K562 (cell line): ENCODE measurements at regions not wholly inside any gene's neighbourhood (a gene's known extent, or its start where the extent isn't known, plus 50 kb on each side); places are given as distances from the start of the nearest gene placed in this dataset.

ENCODE experiments used
- CTCF ChIP-seq, 3 experiments: IDR thresholded peaks in 2 of 3; conservative IDR thresholded peaks in 1 of 3; 2 replicates each; pipeline ENCODE4 v1.5.1; 2011 to 2012; ENCODE audit warnings: low read length in 3 of 3, mild to moderate bottlenecking in 3 of 3, control low read depth in 2 of 3, improper control_type of control experiment in 1 of 3, inconsistent platforms in 1 of 3, low read depth in 1 of 3, mixed read lengths in 1 of 3, moderate library complexity in 1 of 3; ENCODE audit not compliant: insufficient read depth in 2 of 3
- CXXC5 ChIP-seq: fragments of 250-450 bp; sonication (Bioruptor Pico); IDR thresholded peaks from 2 replicates; pipeline ENCODE4 v1.8.0; 2022; ENCODE audit warnings: inconsistent platforms, mild to moderate bottlenecking, moderate library complexity
- EZH2 ChIP-seq: IDR thresholded peaks from 2 replicates; pipeline ENCODE4 v1.6.1; 2012; ENCODE audit warnings: low read depth, mild to moderate bottlenecking, inconsistent platforms, low read length, borderline replicate concordance
- ILF3 ChIP-seq: fragments of 450-650 bp; IDR thresholded peaks from 2 replicates; pipeline ENCODE4 v1.6.1; 2018; ENCODE audit warnings: antibody characterized with exemption, mild to moderate bottlenecking, moderate library complexity, borderline replicate concordance
- KLF16 ChIP-seq: IDR thresholded peaks from 2 replicates; pipeline ENCODE4 v1.6.1; 2016; ENCODE audit warnings: antibody characterized with exemption
- NRF1 ChIP-seq, 2 experiments: fragments of 450-650 bp; IDR thresholded peaks in 1 of 2; conservative IDR thresholded peaks in 1 of 2; 2 replicates each; pipeline ENCODE4 v1.6.1; 2014; ENCODE audit warnings: mild to moderate bottlenecking in 2 of 2
- RBM25 ChIP-seq: fragments of 200-400 bp; formaldehyde crosslinking; IDR thresholded peaks from 2 replicates; pipeline ENCODE4 v1.6.1; 2018; ENCODE audit warnings: low read length, low read depth, moderate library complexity; ENCODE audit not compliant: severe bottlenecking
- RCOR1 ChIP-seq, 2 experiments: IDR thresholded peaks; 2 replicates each; pipeline ENCODE4 v1.6.1; 2012; ENCODE audit warnings: low read depth in 2 of 2, low read length in 2 of 2, borderline replicate concordance in 1 of 2, improper control_type of control experiment in 1 of 2
- REST ChIP-seq, 2 experiments: fragments of 450-650 bp; formaldehyde crosslinking in 1 of 2; IDR thresholded peaks; 2 replicates each; pipeline versions ENCODE4 v1.4.0 to v1.6.1; 2014 to 2020; ENCODE audit warnings: mild to moderate bottlenecking in 2 of 2, borderline replicate concordance in 1 of 2, low read depth in 1 of 2
- SAP30 ChIP-seq: fragments of 200-600 bp; sonication (generic); IDR thresholded peaks from 2 replicates; pipeline ENCODE4 v1.6.1; 2012; ENCODE audit warnings: borderline replicate concordance, low read depth, mild to moderate bottlenecking, moderate library complexity, low read length, control low read depth, inconsistent platforms; ENCODE audit not compliant: insufficient read depth, poor library complexity, severe bottlenecking
- TCF7L2 ChIP-seq: fragments of 150-350 bp; IDR thresholded peaks from 2 replicates; pipeline ENCODE4 v1.6.1; 2016; ENCODE audit warnings: low read depth, mild to moderate bottlenecking, low read length, moderate library complexity
- ZKSCAN1 ChIP-seq: fragments of 150-350 bp; IDR thresholded peaks from 2 replicates; pipeline ENCODE4 v1.6.1; 2016; ENCODE audit warnings: low read depth, low read length
- TF ChIP-seq, protein P1 (sequence below): fragments of 150-350 bp; IDR thresholded peaks from 2 replicates; pipeline ENCODE4 v1.6.1; 2014; ENCODE audit warnings: low read depth, mild to moderate bottlenecking, low read length, borderline replicate concordance

- no peak for TF ChIP-seq RCOR1 (IDR thresholded peaks at IDR 0.05; ENCODE audit: borderline replicate concordance in 1 of 2, low read depth in 2 of 2, low read length in 2 of 2)
- TF ChIP-seq CTCF (IDR thresholded peaks at IDR 0.05 in 2 of 3, conservative IDR thresholded peaks at IDR 0.05 in 1 of 3; ENCODE audit: insufficient read depth in 2 of 3, low read depth in 1 of 3, low read length in 3 of 3): no peak
- no peak for TF ChIP-seq ILF3
- TF ChIP-seq RBM25: no peak
- TF ChIP-seq, protein P1, sequence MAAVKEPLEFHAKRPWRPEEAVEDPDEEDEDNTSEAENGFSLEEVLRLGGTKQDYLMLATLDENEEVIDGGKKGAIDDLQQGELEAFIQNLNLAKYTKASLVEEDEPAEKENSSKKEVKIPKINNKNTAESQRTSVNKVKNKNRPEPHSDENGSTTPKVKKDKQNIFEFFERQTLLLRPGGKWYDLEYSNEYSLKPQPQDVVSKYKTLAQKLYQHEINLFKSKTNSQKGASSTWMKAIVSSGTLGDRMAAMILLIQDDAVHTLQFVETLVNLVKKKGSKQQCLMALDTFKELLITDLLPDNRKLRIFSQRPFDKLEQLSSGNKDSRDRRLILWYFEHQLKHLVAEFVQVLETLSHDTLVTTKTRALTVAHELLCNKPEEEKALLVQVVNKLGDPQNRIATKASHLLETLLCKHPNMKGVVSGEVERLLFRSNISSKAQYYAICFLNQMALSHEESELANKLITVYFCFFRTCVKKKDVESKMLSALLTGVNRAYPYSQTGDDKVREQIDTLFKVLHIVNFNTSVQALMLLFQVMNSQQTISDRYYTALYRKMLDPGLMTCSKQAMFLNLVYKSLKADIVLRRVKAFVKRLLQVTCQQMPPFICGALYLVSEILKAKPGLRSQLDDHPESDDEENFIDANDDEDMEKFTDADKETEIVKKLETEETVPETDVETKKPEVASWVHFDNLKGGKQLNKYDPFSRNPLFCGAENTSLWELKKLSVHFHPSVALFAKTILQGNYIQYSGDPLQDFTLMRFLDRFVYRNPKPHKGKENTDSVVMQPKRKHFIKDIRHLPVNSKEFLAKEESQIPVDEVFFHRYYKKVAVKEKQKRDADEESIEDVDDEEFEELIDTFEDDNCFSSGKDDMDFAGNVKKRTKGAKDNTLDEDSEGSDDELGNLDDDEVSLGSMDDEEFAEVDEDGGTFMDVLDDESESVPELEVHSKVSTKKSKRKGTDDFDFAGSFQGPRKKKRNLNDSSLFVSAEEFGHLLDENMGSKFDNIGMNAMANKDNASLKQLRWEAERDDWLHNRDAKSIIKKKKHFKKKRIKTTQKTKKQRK: no peak
- no peak for TF ChIP-seq CXXC5
- no peak for TF ChIP-seq KLF16
- TF ChIP-seq TCF7L2: no peak
- TF ChIP-seq SAP30: no peak
- no peak for TF ChIP-seq NRF1 (conservative IDR thresholded peaks at IDR 0.05 in 1 of 2, IDR thresholded peaks at IDR 0.05 in 1 of 2)
- TF ChIP-seq EZH2: no peak
- TF ChIP-seq REST (IDR thresholded peaks at IDR 0.05; ENCODE audit: borderline replicate concordance): no peak
- TF ChIP-seq REST (CRISPR knock-in tag; IDR thresholded peaks at IDR 0.05; ENCODE audit: low read depth): no peak
- no peak for TF ChIP-seq ZKSCAN1
Measured at GRCh38 chr18:2060086-2060485, 511.2 kb downstream of the METTL4 start.
